KOPT-K1 (cell line): ENCODE measurements at regions not wholly inside any gene's neighbourhood (a gene's known extent, or its start where the extent isn't known, plus 50 kb on each side); places are given as distances from the start of the nearest gene placed in this dataset.
"Not testable (repeated sequence)": the region's sequence is repeated elsewhere in the genome, so short reads cannot be mapped to it uniquely, and the experiment has no call there.

Experiments
- H3K27ac ChIP-seq: fragments of 200-600 bp; sonication (generic); 2 replicates; pipeline ENCODE4 v1.5.1; 2016; ENCODE audit warnings: antibody characterized with exemption, mild to moderate bottlenecking, low read depth, low read length; ENCODE audit not compliant: poor library complexity, severe bottlenecking
- H3K36me3 ChIP-seq: fragments of 200-600 bp; sonication (generic); 2 replicates; pipeline ENCODE4 v1.5.1; 2017; ENCODE audit warnings: antibody characterized with exemption, mild to moderate bottlenecking, low read length, moderate library complexity; ENCODE audit not compliant: insufficient read depth
- H3K9me3 ChIP-seq: fragments of 200-600 bp; sonication (generic); 2 replicates; pipeline ENCODE4 v1.5.1; 2017; ENCODE audit warnings: antibody characterized with exemption, low read length, mild to moderate bottlenecking; ENCODE audit not compliant: insufficient read depth, poor library complexity, severe bottlenecking

DNA sequence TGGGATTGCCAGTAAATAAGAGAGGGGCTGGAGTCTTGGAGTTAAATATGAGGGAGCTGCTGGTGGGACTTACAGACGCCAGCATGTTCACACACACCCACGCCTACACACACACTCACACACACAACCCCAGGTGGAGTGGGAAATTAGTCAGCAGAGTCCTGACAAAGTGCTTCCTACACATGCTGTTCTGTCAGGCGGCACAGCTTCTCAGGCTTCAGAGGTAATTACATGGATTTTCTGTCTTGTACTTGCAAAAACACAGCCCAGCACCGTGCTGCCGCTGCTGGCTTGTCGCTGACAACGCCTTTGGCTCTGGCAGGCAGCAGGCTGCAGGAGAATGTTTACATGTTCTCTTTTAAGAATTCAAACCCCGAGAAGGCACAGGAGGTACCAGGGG lies 1186.3 kb upstream of the CELF4 start:
- Histone ChIP-seq H3K36me3 (no peaks in the 10 kb centered on the region), H3K27ac (no peak overlapping the region), H3K9me3 (no peaks in the 10 kb centered on the region)

DNA sequence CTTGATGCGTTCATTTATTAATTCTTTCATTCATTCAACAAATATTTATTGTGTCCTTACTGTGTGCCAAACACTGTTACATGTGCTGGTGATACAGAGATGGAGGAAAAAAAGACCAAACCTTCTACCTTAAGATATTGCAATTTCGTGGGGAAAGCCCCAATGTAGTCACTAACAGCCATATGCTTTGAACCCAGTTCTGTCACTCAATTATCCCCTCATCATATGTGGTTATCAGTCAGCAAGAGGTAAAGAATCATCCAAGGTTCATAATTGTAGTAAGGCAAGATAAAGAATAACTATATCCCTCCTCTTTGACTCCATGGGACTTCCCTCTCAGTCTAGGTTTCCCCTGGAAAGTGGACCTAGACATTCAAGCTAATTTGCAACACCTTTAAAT lies 1185.6 kb upstream of the CELF4 start:
- Histone ChIP-seq H3K9me3 (no peaks in the 10 kb centered on the region), H3K27ac (no peak overlapping the region), H3K36me3 (no peaks in the 10 kb centered on the region)

DNA sequence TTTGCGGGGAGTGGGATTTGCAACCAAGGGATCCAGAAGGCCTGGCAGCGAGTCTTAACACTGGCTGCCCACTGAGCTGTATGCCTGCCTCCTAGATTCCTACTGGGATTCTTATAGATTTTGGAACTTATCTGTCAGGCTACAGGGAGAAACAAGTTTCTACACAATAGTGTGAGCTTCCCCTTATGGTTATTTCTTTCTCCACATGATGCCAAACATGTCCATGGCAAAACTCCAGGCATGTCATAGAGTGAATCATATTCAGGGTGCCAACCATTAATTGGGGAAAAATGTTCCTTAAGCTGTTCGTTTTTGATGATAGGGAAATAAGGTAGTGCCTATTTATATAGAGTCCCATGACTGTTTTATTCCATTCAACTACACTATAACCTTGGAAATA lies 1185.2 kb upstream of the CELF4 start:
- H3K27ac ChIP-seq: no peak overlapping the region
- no peaks in the 10 kb centered on the region for H3K36me3 ChIP-seq
- H3K9me3 ChIP-seq: no peaks in the 10 kb centered on the region

DNA sequence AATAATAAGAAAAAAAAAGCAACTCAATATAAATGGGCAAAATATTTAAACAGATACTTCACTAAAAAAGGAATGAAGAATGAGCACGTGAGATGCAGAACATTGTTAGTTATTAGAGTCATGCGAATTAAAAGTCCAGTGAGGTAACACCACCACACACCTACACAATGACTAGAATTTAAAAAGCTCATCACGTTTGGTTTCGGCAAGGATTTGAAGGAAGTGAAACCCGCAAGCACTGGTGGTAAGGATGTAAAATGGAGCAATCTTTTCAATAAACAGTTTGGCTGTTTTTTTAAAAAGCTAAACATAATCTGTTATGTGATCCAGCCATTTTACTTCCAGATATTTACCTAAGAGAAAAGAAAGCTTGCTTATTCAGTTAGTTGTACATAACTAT lies 1181.6 kb upstream of the CELF4 start:
- Histone ChIP-seq H3K9me3 (no peaks in the 10 kb centered on the region), H3K27ac (no peak overlapping the region), H3K36me3 (no peaks in the 10 kb centered on the region)

DNA sequence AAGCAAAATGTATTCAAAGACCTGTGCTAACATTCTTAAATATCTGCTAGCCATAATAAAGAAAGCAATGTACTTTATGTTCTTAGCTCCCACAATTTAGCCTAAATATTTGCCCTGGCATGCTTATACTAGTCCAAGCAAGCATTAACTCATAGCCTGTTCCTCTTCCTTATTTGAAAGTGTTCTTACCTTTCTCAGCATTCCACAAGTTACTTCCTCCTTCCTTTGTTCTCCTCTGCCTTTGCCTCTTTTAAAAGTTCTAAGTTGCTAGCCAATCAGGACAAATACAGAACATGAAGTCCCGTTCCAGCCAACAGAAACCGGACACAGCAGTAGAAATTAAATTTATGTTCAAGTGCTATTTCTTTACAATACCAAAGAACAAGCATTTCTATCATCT lies 1154.6 kb upstream of the CELF4 start:
- H3K36me3 ChIP-seq, H3K9me3 ChIP-seq, H3K27ac ChIP-seq: not testable (repeated sequence)

DNA sequence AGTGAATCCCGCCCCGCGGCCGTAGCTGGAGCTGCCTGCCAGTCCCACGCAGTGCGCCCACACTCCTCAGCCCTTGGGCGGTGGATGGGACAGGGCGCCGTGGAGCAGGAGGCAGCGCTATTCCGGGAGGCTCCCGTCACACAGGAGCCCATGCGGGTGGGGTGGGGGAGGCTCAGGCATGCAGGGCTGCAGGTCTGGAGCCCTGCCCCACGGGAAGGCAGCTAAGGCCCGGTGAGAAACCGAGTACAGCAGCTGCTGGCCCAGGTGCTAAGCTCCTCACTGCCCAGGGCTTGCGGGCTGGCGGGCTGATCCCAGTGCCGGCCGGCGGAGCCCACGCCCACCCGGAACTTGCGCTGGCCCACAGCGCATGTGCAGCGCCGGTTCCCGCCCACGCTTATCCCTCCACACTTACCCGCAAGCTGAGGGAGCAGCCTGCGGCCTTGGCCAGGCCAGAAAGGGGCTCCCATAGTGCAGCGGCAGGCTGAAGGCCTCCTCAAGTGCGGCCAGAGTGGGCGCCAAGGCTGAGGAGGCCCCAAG lies 1152.8 kb upstream of the CELF4 start:
- H3K9me3 ChIP-seq: no peaks in the 10 kb centered on the region
- H3K36me3 ChIP-seq: no peaks in the 10 kb centered on the region
- H3K27ac ChIP-seq: no peak overlapping the region

DNA sequence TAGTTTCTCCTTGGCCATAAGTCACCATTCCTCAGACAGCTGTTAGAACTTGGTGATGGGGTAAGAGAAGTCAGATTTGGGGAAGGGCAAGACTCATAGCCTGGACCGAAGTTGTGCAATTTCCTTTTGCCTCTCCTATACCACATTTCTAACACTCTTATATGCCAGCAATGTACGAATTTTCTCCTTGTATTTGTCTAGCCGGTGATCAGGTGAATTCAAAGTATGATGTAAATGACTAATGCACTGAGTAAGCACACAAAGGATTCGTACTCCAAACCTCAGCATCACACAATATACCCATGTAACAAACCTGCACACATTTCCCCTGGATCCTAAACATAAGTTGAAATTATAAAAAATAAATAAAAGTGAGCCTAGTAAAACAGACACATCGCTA lies 1143.5 kb upstream of the CELF4 start:
- Histone ChIP-seq H3K9me3 (no peaks in the 10 kb centered on the region), H3K36me3 (no peaks in the 10 kb centered on the region), H3K27ac (no peak overlapping the region)

DNA sequence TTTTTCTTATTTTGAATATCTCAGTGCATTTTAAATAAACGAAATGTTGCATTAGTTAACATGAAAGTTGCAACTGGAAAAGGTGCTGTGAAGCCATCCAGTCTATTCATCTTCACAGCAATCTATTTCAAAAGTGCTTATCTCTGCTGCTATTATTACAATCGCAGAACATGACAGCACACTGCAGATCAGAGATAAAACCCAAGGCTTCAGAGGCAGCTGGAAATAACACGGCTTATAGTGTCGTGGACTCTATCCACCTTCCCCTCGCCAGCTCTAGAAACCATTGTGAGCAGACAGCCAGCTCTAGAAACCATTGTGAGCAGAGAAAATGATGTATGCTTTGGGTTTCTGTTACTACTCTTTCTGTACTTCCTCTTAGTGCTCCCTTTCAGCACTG lies 1140.8 kb upstream of the CELF4 start:
- H3K27ac ChIP-seq: no peak overlapping the region
- no peaks in the 10 kb centered on the region for H3K9me3 ChIP-seq
- H3K36me3 ChIP-seq: no peaks in the 10 kb centered on the region

DNA sequence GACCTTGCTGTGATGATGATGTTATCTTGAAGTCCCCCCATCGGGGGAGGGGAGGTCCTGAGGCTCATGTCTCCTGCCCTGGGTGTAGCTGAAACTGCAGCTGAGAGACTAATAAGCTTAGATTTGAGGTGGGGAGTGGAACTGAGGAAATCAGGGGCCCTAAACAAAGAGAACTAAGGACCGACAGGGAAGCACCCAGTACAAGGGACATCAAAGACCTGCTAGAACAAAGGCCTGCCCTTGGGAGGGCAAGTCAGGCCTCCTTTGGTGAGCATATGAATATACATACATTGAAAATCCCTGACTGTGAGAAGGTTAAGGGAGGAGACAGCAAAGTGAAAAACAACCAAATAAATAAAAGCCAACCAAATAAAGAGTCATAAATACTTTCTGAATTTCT lies 1132.5 kb upstream of the CELF4 start:
- H3K27ac ChIP-seq: no peak overlapping the region
- no peaks in the 10 kb centered on the region for H3K36me3 ChIP-seq
- no peaks in the 10 kb centered on the region for H3K9me3 ChIP-seq

DNA sequence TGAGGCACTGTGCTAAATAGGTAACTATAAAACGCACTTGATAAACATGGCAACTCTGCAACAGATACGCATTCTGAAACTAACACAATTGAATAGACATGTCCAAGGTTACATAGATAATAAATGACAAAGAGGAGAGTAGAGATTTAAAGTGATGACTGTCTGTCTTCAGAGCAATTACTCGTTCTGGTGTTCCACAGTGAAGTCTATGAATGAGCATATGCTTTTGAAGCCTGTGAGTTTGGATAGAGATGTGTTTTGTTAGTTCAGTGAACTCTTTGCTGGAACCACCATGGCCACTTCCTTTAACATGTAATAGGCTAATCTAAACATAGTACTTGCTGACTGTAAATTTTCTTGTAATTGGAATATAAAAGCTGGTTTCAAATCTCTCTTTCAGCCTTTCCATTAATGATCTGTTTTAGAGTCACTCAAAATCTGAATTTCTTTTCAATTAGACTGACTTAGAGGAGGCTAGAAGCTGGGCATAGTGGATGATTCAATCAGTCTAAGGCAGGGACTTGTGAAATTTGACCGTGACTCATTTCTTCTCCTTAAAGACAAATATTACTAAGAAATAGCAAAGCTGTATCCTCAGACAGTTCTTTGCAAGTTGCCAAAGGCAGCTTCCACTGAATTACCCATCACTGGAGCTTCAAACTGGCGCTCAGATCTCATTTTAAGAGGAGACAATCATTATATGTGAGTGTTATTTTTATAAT lies 1130.1 kb upstream of the CELF4 start:
- Histone ChIP-seq H3K36me3 (no peaks in the 10 kb centered on the region), H3K27ac (no peak overlapping the region), H3K9me3 (no peaks in the 10 kb centered on the region)

DNA sequence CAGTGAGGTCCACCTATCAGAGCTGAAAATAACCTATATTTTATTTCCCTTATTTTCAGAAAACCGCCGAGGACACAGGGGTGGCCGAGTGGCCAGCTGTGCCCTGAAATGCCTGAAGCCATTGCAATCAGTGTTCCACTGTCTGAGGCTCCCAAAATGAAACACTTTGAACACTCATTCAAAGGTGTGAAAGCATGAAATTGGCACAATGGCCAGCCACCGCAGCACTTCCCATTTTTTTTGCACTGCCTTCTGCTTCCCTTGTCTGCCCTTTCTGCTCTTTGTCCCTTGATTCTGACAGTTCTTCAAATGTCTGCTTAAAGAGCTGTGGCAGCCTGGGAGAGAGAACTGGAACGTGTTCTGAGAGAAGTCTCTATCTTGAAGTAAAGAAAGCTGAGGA lies 1127.5 kb upstream of the CELF4 start:
- Histone ChIP-seq H3K36me3 (no peaks in the 10 kb centered on the region), H3K9me3 (no peaks in the 10 kb centered on the region), H3K27ac (no peak overlapping the region)

DNA sequence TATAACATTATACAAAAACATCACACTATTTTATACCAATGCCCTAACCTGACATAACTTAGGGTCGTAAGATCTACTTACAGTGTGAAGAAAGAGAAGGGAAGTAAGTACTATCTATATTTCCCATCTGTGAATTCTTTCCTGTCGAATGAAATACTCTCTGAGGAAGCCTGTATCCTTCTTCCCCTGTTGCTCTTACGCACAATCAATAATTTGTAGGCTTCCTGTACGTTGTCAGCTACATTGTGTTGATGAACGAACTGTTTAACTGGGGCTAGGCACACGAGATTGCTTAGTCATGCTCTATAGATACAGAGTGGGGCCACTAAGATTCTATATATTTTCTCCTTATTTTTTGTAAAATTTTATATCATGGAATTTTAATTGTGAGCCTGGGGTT lies 1125.0 kb upstream of the CELF4 start:
- Histone ChIP-seq H3K36me3 (no peaks in the 10 kb centered on the region), H3K9me3 (no peaks in the 10 kb centered on the region), H3K27ac (no peak overlapping the region)

DNA sequence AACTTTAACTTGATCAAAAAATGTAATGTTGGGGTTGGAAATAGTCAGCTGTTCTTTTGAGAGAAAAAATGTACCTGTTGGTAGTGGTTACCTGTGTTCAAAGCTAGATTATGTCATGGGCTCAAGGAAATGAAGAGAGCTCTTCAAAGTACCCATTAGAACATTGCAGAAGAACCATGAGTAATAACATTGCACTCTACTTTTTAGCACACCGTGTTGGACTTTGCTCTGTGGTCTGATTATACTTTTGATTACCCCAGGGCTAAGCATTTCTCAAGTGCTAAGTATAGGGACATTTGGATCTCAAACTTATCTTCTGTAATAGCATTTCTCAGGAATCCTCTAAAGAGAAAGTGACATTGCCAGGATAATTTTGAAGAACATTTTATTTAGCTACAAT lies 1122.8 kb upstream of the CELF4 start:
- no peak overlapping the region for H3K27ac ChIP-seq
- no peaks in the 10 kb centered on the region for H3K9me3 ChIP-seq
- H3K36me3 ChIP-seq: no peaks in the 10 kb centered on the region

DNA sequence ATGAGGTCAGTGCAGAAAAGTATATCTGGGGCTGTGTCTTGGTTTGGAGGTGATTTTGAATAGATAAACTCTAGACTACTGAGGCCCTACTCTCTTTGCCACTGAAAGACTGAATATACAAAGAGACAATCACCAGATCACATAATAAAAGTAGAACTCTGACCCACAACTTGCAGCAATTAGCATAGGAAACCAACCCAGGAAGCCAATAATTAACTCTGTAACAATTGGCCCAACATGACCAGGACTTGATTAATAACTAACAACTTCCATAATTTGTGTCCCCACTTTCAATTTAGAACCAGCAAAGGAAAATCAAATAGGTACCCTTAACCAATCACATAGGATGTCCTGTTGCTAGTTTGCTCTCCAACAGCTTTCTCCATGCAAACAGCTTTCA lies 1104.9 kb upstream of the CELF4 start:
- H3K9me3 ChIP-seq: no peaks in the 10 kb centered on the region
- H3K36me3 ChIP-seq: no peaks in the 10 kb centered on the region
- no peak overlapping the region for H3K27ac ChIP-seq

DNA sequence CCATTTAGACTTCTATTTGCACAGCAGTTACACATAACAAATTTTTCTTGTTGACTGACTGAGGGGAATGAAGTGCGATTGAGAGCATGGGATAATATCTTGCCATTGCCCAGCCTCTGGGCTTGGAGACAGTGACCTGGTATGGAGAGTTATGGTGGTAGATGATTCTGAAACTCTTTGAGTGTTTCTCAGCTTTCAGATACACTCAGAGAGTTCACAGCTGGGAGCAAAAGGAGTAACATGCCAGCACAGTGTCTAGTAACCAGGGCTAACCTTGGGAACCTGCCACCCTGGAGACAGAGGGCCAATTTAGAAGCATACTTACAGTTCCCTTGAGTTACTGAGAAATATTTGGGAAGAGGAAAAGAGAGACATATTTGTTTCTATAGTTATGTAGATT lies 1099.3 kb upstream of the CELF4 start:
- Histone ChIP-seq H3K27ac (no peak overlapping the region), H3K9me3 (no peaks in the 10 kb centered on the region), H3K36me3 (no peaks in the 10 kb centered on the region)

DNA sequence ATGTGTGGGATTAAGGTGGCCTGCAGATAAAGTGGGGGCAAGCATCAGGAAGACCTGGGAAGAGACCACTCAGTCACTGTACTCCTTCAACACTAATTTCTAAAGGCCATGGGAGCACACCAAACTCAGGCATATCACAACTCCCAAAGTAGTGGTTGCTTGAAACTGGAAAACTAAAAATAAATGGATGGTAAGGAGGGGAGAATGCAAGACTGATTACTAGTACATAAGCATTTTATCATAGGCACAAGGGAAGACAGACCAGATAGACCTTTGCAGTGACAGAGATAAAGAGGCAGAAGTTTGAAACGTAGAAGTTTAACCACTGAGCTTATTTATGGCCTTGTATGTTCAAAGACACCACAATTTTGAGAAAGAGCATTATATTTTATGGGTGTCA lies 1098.1 kb upstream of the CELF4 start:
- no peak overlapping the region for H3K27ac ChIP-seq
- no peaks in the 10 kb centered on the region for H3K36me3 ChIP-seq
- no peaks in the 10 kb centered on the region for H3K9me3 ChIP-seq
